HG03521 (cell line): ENCODE measurements at regions not wholly inside any gene's neighbourhood (a gene's known extent, or its start where the extent isn't known, plus 50 kb on each side); places are given as distances from the start of the nearest gene placed in this dataset.

ENCODE experiments used
- ATAC-seq: cut with Tn5 transposase; IDR thresholded peaks from one replicate; pipeline ENCODE4 v1.9.1; 2021; ENCODE audit warnings: mild to moderate bottlenecking, moderate library complexity; ENCODE audit not compliant: unreplicated experiment

- ATAC-seq: no peak
Measured at GRCh38 chrX:9311421-9312160, 153.3 kb upstream of the TBL1X start.

GRCh38 chrX:9312922-9313867 is 151.7 kb upstream of the TBL1X start:
- ATAC-seq: peak; percentile 81

GRCh38 chrX:9315086-9315485 is 149.8 kb upstream of the TBL1X start:
- no peak for ATAC-seq

- no peak for ATAC-seq
Measured at GRCh38 chrX:9316096-9316495, 148.8 kb upstream of the TBL1X start.

- no peak for ATAC-seq
Measured at GRCh38 chrX:9317176-9317575, 147.7 kb upstream of the TBL1X start.

- ATAC-seq: no peak
Measured at GRCh38 chrX:9318213-9318612, 146.6 kb upstream of the TBL1X start.

GRCh38 chrX:9318766-9319165 is 146.1 kb upstream of the TBL1X start:
- no peak for ATAC-seq

GRCh38 chrX:9320940-9321339 is 143.9 kb upstream of the TBL1X start:
- ATAC-seq: no peak

GRCh38 chrX:9324676-9325075 is 140.2 kb upstream of the TBL1X start:
- no peak for ATAC-seq

- no peak for ATAC-seq
Measured at GRCh38 chrX:9326369-9326768, 138.5 kb upstream of the TBL1X start.

GRCh38 chrX:9327086-9327746 is 137.6 kb upstream of the TBL1X start:
- ATAC-seq: no peak

- no peak for ATAC-seq
Measured at GRCh38 chrX:9327747-9328145, 137.1 kb upstream of the TBL1X start.

- ATAC-seq: no peak
Measured at GRCh38 chrX:9329056-9329455, 135.8 kb upstream of the TBL1X start.

GRCh38 chrX:9330249-9330982 is 134.4 kb upstream of the TBL1X start:
- ATAC-seq: no peak

- ATAC-seq: no peak
Measured at GRCh38 chrX:9333873-9334560, 130.8 kb upstream of the TBL1X start.

- ATAC-seq: no peak
Measured at GRCh38 chrX:9335251-9335650, 129.6 kb upstream of the TBL1X start.

- no peak for ATAC-seq
Measured at GRCh38 chrX:9336456-9336855, 128.4 kb upstream of the TBL1X start.

- ATAC-seq: no peak
Measured at GRCh38 chrX:9337046-9337445, 127.8 kb upstream of the TBL1X start.

- ATAC-seq: no peak
Measured at GRCh38 chrX:9338986-9339385, 125.9 kb upstream of the TBL1X start.
